NCI-H2029 treated with DMSO at 0.1 percent for 48 hours (cell line): ENCODE measurements at regions not wholly inside any gene's neighbourhood (a gene's known extent, or its start where the extent isn't known, plus 50 kb on each side); places are given as distances from the start of the nearest gene placed in this dataset.
A peak's percentile ranks its signal among the peaks of the same experiment; 100 is the strongest.
"Not testable (repeated sequence)": the region's sequence is repeated elsewhere in the genome, so short reads cannot be mapped to it uniquely, and the experiment has no call there.

Experiments
- DNase-seq: peaks from one replicate; lab custom pipeline; 2025; lab: John Stamatoyannopoulos, UW

- DNase-seq = not testable (repeated sequence)
These were observed 447.3 kb upstream of the RAB6C start for GRCh38 chr2:129532158-129532557.

GRCh38 chr2:129548880-129549279 is 430.6 kb upstream of the RAB6C start:
- no peak for DNase-seq

GRCh38 chr2:129550536-129550935 is 428.9 kb upstream of the RAB6C start:
- DNase-seq = no peak

- no peak for DNase-seq
These were observed 425.1 kb upstream of the RAB6C start for GRCh38 chr2:129554373-129554772.

GRCh38 chr2:129559101-129559500 is 420.4 kb upstream of the RAB6C start:
- no peak for DNase-seq

- DNase-seq = no peak
These were observed 413.8 kb upstream of the RAB6C start for GRCh38 chr2:129565551-129566109.

- DNase-seq = not testable (repeated sequence)
These were observed 408.7 kb upstream of the RAB6C start for GRCh38 chr2:129570812-129571211.

- DNase-seq = no peak
These were observed 404.0 kb upstream of the RAB6C start for GRCh38 chr2:129575431-129575830.

- no peak for DNase-seq
These were observed 403.6 kb upstream of the RAB6C start for GRCh38 chr2:129575880-129576279.

- DNase-seq = no peak
These were observed 399.5 kb upstream of the RAB6C start for GRCh38 chr2:129580001-129580400.

GRCh38 chr2:129585760-129586159 is 393.7 kb upstream of the RAB6C start:
- DNase-seq = no peak

- no peak for DNase-seq
These were observed 391.9 kb upstream of the RAB6C start for GRCh38 chr2:129587426-129588064.

- DNase-seq = no peak
These were observed 374.9 kb upstream of the RAB6C start for GRCh38 chr2:129604560-129604959.

- no peak for DNase-seq
These were observed 373.8 kb upstream of the RAB6C start for GRCh38 chr2:129605646-129606045.

GRCh38 chr2:129606496-129607270 is 372.8 kb upstream of the RAB6C start:
- no peak for DNase-seq

- no peak for DNase-seq
These were observed 370.2 kb upstream of the RAB6C start for GRCh38 chr2:129609224-129609623.

- no peak for DNase-seq
These were observed 368.7 kb upstream of the RAB6C start for GRCh38 chr2:129610766-129611165.

- no peak for DNase-seq
These were observed 368.0 kb upstream of the RAB6C start for GRCh38 chr2:129611471-129611870.

- peak; percentile 94 for DNase-seq
These were observed 360.0 kb upstream of the RAB6C start for GRCh38 chr2:129619471-129619870.

- DNase-seq = no peak
These were observed 359.1 kb upstream of the RAB6C start for GRCh38 chr2:129620411-129620810.

GRCh38 chr2:129623783-129624182 is 355.7 kb upstream of the RAB6C start:
- DNase-seq = no peak

- DNase-seq = no peak
These were observed 352.0 kb upstream of the RAB6C start for GRCh38 chr2:129627437-129627836.

- no peak for DNase-seq
These were observed 342.8 kb upstream of the RAB6C start for GRCh38 chr2:129636692-129637091.
